H1 (cell line): ENCODE measurements at regions not wholly inside any gene's neighbourhood (a gene's known extent, or its start where the extent isn't known, plus 50 kb on each side); places are given as distances from the start of the nearest gene placed in this dataset.

Experiments used
- CEBPB ChIP-seq: IDR thresholded peaks from 2 replicates; pipeline ENCODE4 v1.6.1; 2012; ENCODE audit warnings: low read depth, low read length
- FOSL1 ChIP-seq: IDR thresholded peaks from 2 replicates; pipeline ENCODE4 v1.6.1; 2011; ENCODE audit warnings: mild to moderate bottlenecking, low read depth, low read length, moderate library complexity; ENCODE audit not compliant: insufficient read depth
- GABPA ChIP-seq: IDR thresholded peaks from 2 replicates; pipeline ENCODE4 v1.6.1; 2011; ENCODE audit warnings: mild to moderate bottlenecking, low read length, moderate library complexity, borderline replicate concordance; ENCODE audit not compliant: insufficient read depth
- POLR2A ChIP-seq, 2 experiments: IDR thresholded peaks; 1 replicate in 1 of 2; 2 replicates in 1 of 2; pipeline ENCODE4 v1.6.1; 2011; ENCODE audit warnings: low read depth in 2 of 2, low read length in 2 of 2, mild to moderate bottlenecking in 2 of 2; ENCODE audit errors: control extremely low read depth in 1 of 2
- POLR2AphosphoS5 ChIP-seq: IDR thresholded peaks from 2 replicates; pipeline ENCODE4 v1.6.1; 2011; ENCODE audit warnings: low read depth, low read length
- POU5F1 ChIP-seq: IDR thresholded peaks from 2 replicates; pipeline ENCODE4 v1.6.1; 2011; ENCODE audit warnings: low read depth, mild to moderate bottlenecking, low read length, moderate library complexity
- SP1 ChIP-seq: IDR thresholded peaks from 2 replicates; pipeline ENCODE4 v1.6.1; 2011; ENCODE audit warnings: low read depth, low read length
- TF ChIP-seq, protein P1 (sequence below): fragments of 300-600 bp; sonication (generic); IDR thresholded peaks from 2 replicates; pipeline ENCODE4 v1.7.1; 2012; ENCODE audit warnings: low read length, moderate library complexity, mild to moderate bottlenecking, inconsistent platforms; ENCODE audit not compliant: insufficient replicate concordance

GRCh38 chr13:73820688-73821087, 313.5 kb downstream of the KLF12 start (continued):
- TF ChIP-seq, protein P1, sequence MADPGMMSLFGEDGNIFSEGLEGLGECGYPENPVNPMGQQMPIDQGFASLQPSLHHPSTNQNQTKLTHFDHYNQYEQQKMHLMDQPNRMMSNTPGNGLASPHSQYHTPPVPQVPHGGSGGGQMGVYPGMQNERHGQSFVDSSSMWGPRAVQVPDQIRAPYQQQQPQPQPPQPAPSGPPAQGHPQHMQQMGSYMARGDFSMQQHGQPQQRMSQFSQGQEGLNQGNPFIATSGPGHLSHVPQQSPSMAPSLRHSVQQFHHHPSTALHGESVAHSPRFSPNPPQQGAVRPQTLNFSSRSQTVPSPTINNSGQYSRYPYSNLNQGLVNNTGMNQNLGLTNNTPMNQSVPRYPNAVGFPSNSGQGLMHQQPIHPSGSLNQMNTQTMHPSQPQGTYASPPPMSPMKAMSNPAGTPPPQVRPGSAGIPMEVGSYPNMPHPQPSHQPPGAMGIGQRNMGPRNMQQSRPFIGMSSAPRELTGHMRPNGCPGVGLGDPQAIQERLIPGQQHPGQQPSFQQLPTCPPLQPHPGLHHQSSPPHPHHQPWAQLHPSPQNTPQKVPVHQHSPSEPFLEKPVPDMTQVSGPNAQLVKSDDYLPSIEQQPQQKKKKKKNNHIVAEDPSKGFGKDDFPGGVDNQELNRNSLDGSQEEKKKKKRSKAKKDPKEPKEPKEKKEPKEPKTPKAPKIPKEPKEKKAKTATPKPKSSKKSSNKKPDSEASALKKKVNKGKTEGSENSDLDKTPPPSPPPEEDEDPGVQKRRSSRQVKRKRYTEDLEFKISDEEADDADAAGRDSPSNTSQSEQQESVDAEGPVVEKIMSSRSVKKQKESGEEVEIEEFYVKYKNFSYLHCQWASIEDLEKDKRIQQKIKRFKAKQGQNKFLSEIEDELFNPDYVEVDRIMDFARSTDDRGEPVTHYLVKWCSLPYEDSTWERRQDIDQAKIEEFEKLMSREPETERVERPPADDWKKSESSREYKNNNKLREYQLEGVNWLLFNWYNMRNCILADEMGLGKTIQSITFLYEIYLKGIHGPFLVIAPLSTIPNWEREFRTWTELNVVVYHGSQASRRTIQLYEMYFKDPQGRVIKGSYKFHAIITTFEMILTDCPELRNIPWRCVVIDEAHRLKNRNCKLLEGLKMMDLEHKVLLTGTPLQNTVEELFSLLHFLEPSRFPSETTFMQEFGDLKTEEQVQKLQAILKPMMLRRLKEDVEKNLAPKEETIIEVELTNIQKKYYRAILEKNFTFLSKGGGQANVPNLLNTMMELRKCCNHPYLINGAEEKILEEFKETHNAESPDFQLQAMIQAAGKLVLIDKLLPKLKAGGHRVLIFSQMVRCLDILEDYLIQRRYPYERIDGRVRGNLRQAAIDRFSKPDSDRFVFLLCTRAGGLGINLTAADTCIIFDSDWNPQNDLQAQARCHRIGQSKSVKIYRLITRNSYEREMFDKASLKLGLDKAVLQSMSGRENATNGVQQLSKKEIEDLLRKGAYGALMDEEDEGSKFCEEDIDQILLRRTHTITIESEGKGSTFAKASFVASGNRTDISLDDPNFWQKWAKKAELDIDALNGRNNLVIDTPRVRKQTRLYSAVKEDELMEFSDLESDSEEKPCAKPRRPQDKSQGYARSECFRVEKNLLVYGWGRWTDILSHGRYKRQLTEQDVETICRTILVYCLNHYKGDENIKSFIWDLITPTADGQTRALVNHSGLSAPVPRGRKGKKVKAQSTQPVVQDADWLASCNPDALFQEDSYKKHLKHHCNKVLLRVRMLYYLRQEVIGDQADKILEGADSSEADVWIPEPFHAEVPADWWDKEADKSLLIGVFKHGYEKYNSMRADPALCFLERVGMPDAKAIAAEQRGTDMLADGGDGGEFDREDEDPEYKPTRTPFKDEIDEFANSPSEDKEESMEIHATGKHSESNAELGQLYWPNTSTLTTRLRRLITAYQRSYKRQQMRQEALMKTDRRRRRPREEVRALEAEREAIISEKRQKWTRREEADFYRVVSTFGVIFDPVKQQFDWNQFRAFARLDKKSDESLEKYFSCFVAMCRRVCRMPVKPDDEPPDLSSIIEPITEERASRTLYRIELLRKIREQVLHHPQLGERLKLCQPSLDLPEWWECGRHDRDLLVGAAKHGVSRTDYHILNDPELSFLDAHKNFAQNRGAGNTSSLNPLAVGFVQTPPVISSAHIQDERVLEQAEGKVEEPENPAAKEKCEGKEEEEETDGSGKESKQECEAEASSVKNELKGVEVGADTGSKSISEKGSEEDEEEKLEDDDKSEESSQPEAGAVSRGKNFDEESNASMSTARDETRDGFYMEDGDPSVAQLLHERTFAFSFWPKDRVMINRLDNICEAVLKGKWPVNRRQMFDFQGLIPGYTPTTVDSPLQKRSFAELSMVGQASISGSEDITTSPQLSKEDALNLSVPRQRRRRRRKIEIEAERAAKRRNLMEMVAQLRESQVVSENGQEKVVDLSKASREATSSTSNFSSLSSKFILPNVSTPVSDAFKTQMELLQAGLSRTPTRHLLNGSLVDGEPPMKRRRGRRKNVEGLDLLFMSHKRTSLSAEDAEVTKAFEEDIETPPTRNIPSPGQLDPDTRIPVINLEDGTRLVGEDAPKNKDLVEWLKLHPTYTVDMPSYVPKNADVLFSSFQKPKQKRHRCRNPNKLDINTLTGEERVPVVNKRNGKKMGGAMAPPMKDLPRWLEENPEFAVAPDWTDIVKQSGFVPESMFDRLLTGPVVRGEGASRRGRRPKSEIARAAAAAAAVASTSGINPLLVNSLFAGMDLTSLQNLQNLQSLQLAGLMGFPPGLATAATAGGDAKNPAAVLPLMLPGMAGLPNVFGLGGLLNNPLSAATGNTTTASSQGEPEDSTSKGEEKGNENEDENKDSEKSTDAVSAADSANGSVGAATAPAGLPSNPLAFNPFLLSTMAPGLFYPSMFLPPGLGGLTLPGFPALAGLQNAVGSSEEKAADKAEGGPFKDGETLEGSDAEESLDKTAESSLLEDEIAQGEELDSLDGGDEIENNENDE: no peak
- TF ChIP-seq CEBPB: no peak
- no peak for TF ChIP-seq SP1
- no peak for TF ChIP-seq FOSL1
- TF ChIP-seq POLR2AphosphoS5: no peak
- no peak for TF ChIP-seq POU5F1
- TF ChIP-seq GABPA: no peak
- TF ChIP-seq POLR2A (IDR thresholded peaks at IDR 0.05; ENCODE audit: control extremely low read depth in 1 of 2, low read depth in 2 of 2, low read length in 2 of 2): no peak
